ENCODE measurements at regions not wholly inside any gene's neighbourhood (a gene's known extent, or its start where the extent isn't known, plus 50 kb on each side); places are given as distances from the start of the nearest gene placed in this dataset.
"Not testable (repeated sequence)": the region's sequence is repeated elsewhere in the genome, so short reads cannot be mapped to it uniquely, and the experiment has no call there.

DNA sequence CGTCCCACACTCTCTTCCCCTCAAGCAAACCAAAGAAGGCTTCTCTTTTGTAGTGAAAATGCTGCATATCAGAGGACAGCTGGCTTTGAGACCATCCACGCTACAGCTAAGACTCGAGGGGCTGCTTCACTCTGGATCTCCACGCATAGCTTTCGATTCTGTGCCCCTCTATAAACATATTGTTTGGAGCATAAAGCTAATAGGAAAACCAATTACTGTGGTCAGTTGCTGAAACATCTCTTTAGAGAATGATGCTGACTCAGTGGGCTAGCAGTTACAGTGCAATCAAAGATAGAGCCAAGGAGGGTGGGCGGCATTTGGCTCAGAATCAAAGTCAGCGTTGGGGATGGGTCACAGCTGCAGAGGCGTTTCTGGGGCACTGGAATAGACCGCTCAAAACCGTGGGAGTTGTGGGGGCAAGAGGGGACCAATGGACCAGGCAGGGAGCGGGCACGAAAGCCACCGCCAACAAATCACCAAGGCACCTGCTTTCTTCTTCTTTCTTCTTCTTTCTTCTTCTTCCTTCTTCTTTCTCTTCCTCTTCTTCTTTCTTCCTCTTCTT lies 76.7 kb downstream of the RASL11A start:
- H3K9me3 ChIP-seq (replicated peaks in 1 of 3) = no peaks in the 10 kb centered on the region
- DNase-seq = no peak
- 44 to 53% (median 49%) methylated on average over 12 to 13 of the region's 13 CpGs for WGBS, 4 donors
- intact Hi-C loops (cut with DNase I) = no loop called here
- H3K27me3 ChIP-seq = peaks cover 6% of the 10 kb centered on the region
- H3K4me3 ChIP-seq = no peak overlapping the region
- no peaks in the 10 kb centered on the region for H3K36me3 ChIP-seq (replicated peaks in 1 of 2)
- H3K4me1 ChIP-seq (replicated peaks in 1 of 2) = no peaks in the 10 kb centered on the region
- H3K27ac ChIP-seq = no peak overlapping the region
- TF ChIP-seq, protein P1, sequence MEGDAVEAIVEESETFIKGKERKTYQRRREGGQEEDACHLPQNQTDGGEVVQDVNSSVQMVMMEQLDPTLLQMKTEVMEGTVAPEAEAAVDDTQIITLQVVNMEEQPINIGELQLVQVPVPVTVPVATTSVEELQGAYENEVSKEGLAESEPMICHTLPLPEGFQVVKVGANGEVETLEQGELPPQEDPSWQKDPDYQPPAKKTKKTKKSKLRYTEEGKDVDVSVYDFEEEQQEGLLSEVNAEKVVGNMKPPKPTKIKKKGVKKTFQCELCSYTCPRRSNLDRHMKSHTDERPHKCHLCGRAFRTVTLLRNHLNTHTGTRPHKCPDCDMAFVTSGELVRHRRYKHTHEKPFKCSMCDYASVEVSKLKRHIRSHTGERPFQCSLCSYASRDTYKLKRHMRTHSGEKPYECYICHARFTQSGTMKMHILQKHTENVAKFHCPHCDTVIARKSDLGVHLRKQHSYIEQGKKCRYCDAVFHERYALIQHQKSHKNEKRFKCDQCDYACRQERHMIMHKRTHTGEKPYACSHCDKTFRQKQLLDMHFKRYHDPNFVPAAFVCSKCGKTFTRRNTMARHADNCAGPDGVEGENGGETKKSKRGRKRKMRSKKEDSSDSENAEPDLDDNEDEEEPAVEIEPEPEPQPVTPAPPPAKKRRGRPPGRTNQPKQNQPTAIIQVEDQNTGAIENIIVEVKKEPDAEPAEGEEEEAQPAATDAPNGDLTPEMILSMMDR (IDR thresholded peaks at IDR 0.05) = no peak
- no peak for TF ChIP-seq POLR2A (IDR thresholded peaks at IDR 0.05)

DNA sequence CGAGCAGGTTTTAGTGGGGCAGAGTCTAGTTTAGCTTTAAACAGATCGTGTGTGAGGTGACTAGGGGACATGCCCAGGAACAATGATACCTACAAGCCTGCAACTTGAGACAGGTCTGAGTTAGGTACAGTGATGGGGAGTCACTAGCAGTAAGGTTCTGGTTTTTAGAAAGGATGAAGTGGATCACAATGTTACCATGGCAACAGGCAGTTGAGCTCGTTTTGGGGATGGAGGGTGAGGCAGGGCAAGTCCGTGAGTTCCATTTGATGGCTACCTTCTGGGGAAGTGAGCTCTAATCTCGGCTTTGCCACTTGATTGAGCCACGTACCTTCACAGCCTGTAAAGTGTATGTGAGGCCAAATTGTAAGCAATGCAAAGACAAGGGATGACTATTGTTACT lies 76.0 kb upstream of the GTF3A start:
- H3K27me3 ChIP-seq = peaks cover 6% of the 10 kb centered on the region
- WGBS, 4 donors = 55 to 61% (median 60%) methylated on average over 6 of the region's 6 CpGs
- no peak overlapping the region for H3K4me3 ChIP-seq
- no peak for DNase-seq
- TF ChIP-seq, protein P1 (IDR thresholded peaks at IDR 0.05) = no peak
- no peak for TF ChIP-seq POLR2A (IDR thresholded peaks at IDR 0.05)
- intact Hi-C loops (cut with DNase I) = no loop called here
- H3K27ac ChIP-seq = no peak overlapping the region
- no peaks in the 10 kb centered on the region for H3K4me1 ChIP-seq (replicated peaks in 1 of 2)
- no peaks in the 10 kb centered on the region for H3K36me3 ChIP-seq (replicated peaks in 1 of 2)
- no peaks in the 10 kb centered on the region for H3K9me3 ChIP-seq (replicated peaks in 1 of 3)

DNA sequence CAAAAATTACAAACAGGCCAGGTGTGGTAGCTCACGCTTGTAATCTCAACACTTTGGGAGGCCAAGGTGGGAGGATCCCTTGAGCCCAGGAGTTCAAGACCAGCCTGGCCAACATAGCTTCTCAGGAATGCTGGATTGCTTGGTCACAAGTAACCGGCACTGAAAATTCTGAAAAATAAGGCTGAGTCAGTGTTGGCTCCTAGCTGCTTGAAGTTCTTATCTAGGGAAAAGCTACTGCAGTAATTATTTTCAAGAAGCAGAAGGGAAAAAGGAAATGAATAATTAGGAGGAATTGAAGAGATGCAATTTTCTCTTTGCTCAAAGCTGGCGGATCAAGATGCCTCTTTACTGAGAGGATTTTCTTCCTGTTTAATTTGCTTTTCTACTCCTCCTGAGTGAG lies 75.0 kb upstream of the GTF3A start:
- H3K27me3 ChIP-seq = peaks cover 7% of the 10 kb centered on the region
- intact Hi-C loops (cut with DNase I) = no loop called here
- no peak overlapping the region for H3K4me3 ChIP-seq
- H3K27ac ChIP-seq = no peak overlapping the region
- no peaks in the 10 kb centered on the region for H3K4me1 ChIP-seq (replicated peaks in 1 of 2)
- DNase-seq = no peak
- 57 to 69% (median 65%) methylated on average over 3 of the region's 3 CpGs for WGBS, 4 donors
- TF ChIP-seq, protein P1 (IDR thresholded peaks at IDR 0.05) = no peak
- TF ChIP-seq POLR2A (IDR thresholded peaks at IDR 0.05) = no peak
- no peaks in the 10 kb centered on the region for H3K9me3 ChIP-seq (replicated peaks in 1 of 3)
- H3K36me3 ChIP-seq (replicated peaks in 1 of 2) = no peaks in the 10 kb centered on the region

DNA sequence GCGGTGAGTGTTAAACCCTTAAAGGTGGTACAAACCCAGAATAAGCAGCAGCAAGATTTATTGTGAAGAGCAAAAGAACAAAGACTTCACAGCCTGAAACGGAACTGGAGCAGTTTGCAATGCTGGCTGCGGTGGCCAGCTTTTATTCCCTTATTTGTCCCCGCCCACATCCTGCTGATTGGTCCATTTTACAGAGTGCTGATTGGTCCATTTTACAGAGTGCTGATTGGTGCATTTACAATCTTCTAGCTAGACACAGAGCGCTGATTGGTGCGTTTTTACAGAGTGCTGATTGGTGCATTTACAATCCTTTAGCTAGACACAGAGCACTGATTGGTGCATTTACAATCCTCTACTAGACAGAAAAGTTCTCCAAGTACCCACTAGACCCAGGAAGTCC lies 73.6 kb upstream of the GTF3A start:
- H3K4me1 ChIP-seq (replicated peaks in 1 of 2); H3K4me3 ChIP-seq; H3K9me3 ChIP-seq (replicated peaks in 1 of 3); H3K27me3 ChIP-seq; H3K36me3 ChIP-seq (replicated peaks in 1 of 2); DNase-seq; intact Hi-C loops (cut with DNase I); H3K27ac ChIP-seq: not testable (repeated sequence)
- 86 to 92% (median 91%) methylated on average over 6 of the region's 6 CpGs for WGBS, 4 donors

DNA sequence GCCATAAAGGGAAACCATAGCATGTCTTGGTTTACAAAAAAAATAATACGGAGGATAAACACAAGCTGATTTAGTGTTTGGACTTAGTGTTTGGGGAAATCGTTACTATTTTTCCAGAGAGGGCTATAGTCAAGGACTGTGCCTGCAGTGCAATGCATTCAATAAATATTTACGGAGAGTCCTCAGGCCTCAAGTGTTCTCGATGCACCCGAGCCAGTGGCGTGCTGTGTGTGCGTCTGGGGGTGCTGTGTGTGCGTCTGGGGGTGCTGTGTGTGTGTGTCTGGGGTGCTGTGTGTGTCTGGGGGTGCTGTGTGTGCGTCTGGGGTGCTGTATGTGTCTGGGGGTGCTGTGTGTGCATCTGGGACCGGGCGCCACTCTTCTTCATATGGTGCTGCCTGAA lies 71.7 kb upstream of the GTF3A start:
- intact Hi-C loops (cut with DNase I) = no loop called here
- 78 to 87% (median 83%) methylated on average over 9 to 11 of the region's 11 CpGs for WGBS, 4 donors
- H3K27ac ChIP-seq = no peak overlapping the region
- no peaks in the 10 kb centered on the region for H3K9me3 ChIP-seq (replicated peaks in 1 of 3)
- H3K27me3 ChIP-seq = peaks cover 8% of the 10 kb centered on the region
- H3K4me1 ChIP-seq (replicated peaks in 1 of 2) = no peaks in the 10 kb centered on the region
- no peak for TF ChIP-seq POLR2A (IDR thresholded peaks at IDR 0.05)
- TF ChIP-seq, protein P1 (IDR thresholded peaks at IDR 0.05) = no peak
- H3K4me3 ChIP-seq = no peak overlapping the region
- no peak for DNase-seq
- no peaks in the 10 kb centered on the region for H3K36me3 ChIP-seq (replicated peaks in 1 of 2)
